GM18508 (cell line): ENCODE measurements at regions not wholly inside any gene's neighbourhood (a gene's known extent, or its start where the extent isn't known, plus 50 kb on each side); places are given as distances from the start of the nearest gene placed in this dataset.
"Not testable (repeated sequence)": the region's sequence is repeated elsewhere in the genome, so short reads cannot be mapped to it uniquely, and the experiment has no call there.

ENCODE experiments used
- ATAC-seq: cut with Tn5 transposase; IDR thresholded peaks from one replicate; pipeline ENCODE4 v1.9.1; 2021; ENCODE audit warnings: moderate number of reproducible peaks; ENCODE audit not compliant: insufficient read depth, unreplicated experiment

DNA sequence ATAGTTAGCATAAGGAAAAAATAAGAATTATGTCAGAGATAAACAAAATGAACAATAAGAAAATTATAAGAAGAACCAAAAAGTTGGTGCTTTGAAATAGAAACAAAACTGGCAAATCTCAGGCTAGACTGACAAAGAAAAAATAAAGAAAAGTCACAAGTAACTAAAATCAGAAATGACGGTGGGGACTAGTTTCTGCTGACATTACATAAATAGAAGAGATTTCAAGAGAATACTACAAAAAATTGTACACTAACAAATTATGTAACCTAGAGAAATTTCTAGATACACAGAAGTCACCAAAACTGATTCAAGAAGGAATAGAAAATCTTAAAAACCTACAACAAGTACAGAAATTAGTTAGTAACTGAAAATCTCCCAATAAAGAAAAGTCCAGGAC is 355.6 kb upstream of the SGCG start:
- no peak for ATAC-seq

DNA sequence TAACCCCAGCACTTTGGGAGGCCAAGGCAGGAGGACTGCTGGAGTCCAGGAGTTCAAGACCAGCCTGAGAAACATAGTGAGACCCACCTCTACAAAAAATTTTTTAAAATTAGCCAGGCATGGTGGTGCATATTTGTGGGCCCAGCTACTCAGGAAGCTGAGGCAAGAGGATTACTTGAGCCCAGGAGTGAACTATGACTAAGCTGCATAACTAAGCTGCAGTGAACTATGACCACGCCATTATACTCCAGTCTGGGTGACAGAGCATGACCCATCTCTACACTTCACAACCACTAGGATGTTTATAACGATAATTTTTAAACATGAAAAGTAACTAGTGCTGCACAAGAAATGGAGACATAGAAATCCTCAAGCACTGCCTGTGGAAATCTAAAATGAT is 352.7 kb upstream of the SGCG start:
- no peak for ATAC-seq

DNA sequence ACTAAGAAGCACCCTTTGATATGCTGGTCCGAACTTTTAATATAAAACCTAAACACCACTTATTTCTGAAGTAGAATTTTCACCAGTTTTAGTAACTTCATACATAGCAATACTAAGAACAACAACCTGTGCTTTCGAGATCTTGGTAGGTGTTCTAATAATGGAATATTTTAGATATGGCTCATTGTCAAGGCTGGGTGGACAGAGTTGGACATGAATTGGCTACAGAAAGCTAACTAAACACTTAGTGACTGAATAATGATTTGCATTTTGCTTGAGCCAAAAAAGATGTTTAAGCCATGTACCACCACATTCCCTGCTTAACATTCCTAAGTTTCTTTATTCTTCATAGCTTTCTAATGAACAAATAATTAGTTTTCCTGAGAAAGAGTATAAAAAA is 344.3 kb upstream of the SGCG start:
- ATAC-seq = no peak

DNA sequence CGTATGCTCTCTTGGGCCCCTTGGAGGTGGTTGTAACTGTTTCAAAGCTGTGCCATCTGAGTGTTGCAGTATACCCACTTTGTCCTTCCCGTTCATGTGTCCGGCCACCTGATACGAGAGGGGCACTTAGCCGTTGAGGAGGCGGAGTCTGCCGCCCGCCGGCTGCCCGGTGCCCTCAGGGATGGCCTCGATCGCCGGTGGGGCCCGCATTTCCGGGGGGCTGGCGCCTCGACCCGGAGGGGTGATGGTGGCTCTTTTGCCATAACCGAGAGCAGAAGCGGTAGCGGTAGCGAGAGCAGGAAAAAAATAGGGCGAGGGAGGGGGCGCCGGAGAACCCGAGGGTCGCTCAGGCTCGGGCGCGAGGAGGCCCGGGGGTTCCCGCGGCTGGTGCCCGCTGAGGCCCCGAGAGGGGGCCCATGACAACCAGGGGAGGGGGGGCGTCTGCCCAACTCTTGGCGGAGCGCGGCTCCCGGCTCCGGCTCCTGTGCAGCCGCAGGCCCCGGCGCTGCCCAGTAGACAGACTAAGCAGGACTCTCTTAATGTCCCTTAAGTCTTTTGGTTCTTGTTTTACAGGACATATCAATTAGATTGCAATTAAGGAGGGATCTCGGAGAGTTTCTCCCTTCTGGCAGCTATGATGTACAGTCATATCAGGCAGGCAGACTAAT is 342.7 kb upstream of the SGCG start:
- ATAC-seq = no peak

DNA sequence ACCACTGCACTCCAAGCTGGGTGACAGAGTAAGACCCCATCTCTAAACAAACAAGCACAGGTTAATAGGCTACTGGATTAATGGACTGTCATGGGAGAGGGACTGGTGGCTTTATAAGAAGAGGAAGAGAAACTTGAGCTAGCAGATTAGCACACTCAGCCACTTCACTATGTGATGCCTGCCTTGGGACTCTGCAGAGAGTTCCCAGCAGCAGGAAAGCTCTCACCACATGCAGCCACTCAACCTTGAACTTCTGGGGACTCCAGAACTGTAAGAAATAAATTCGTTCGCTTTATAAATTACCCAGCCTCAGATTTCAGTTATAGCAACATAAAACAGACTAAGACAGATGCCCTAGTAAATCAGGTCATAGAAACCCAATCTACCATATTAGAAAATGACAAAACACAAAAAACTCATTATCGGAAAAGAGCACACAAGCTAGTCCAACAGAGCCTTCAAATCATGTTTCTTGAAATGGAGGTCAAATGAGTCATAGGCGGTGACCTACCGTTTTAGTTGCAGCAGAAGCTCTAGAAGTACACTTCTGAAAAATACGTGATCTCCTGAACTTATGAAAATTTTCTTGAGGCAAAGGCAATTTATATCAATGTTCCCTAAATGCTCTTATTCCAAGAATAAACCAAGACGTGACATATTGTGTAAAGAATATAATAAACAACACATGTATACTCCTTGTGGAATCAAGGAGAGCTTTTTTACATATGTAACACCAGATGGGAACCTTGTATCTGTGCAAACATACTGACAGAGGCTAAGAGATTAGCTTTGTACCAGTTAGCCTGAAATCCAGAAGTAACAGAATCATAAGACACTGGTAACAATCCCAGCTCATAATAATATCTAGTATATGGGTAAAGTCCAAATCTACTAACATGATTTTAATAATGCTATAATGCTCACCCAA is 340.9 kb upstream of the SGCG start:
- no peak for ATAC-seq

DNA sequence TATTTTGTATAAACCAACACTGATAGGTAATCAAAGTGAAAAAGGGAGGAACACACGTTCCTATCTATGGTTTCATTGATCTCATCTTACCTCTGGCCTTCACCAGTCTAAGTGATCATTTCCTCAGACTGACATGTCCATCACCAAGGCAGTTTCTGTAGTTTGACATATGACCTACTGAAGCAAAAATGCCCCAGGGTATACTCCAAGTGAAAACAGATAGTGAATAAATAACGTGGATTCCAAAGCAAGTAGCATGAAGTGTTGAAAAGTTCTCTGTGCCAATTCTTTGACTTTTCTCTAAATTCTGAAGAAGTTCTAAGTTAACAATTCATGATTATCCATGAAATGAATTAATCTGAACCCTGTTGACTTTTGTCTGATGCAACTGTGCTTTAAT is 334.2 kb upstream of the SGCG start:
- ATAC-seq = no peak

DNA sequence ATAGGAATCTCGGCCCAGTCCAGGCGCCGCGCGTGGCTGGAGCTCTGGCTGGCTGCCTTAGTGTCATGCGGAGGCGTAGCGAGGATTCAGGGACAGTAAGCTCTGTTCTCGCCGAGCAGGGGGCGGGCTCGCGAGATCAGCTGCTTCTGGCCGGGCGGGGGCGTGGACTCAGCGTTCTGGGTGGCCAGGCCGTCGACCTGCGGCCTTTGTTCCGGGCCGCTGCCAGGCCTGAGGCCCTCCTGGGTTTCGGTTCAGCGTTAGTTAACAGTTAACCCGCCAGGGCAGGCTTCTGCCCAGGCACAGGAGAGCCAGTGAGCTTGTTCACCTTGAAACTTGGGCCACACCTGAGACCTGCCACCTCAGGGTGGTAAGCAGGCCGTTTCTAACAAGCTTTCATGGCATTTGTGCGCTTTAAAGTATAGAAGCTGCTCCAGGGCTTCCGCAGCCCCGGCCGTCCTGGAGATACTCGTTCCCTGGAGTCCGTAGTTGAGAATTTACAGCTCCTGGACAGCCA is 332.2 kb upstream of the SGCG start:
- no peak for ATAC-seq

DNA sequence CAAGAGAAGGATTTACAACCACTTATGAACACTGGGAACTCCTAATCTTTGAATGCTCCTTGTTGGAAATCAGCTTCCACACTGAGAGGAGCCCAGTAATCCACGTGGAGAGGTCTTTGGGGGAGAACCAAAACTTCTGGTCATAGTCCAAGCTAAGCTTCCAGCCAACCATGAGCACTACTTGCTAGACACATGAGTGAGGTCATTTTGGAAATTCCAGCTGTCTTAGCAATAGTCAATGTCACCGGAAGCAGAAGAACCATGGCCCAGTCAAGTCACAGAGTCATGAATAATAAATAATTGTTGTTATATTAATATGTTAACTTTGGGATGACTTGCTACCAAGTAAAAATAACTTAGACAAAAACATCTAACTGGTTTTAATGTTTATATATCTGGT is 324.9 kb upstream of the SGCG start:
- no peak for ATAC-seq

DNA sequence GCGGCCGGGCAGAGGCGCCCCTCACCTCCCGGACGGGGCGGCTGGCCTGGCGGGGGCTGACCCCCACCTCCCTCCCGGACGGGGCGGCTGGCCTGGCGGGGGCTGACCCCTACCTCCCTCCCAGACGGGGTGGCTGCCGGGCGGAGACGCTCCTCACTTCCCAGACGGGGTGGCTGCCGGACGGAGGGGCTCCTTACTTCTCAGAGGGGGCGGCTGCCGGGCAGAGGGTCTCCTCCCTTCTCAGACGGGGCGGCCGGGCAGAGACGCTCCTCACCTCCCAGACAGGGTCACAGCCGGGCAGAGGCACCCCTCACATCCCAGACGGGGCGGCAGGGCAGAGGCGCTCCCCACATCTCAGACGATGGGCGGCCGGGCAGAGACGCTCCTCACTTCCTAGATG is 321.8 kb upstream of the SGCG start:
- ATAC-seq = not testable (repeated sequence)

DNA sequence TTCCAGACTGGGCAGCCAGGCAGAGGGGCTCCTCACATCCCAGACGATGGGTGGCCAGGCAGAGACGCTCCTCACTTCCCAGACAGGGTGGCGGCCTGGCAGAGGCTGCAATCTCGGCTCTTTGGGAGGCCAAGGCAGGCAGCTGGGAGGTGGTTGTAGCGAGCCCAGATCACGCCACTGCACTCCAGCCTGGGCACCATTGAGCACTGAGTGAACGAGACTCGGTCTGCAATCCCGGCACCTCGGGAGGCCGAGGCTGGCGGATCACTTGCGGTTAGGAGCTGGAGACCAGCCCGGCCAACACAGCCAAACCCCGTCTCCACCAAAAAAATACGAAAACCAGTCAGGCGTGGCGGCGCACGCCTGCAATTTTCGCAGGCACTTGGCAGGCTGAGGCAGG is 321.4 kb upstream of the SGCG start:
- ATAC-seq = not testable (repeated sequence)

DNA sequence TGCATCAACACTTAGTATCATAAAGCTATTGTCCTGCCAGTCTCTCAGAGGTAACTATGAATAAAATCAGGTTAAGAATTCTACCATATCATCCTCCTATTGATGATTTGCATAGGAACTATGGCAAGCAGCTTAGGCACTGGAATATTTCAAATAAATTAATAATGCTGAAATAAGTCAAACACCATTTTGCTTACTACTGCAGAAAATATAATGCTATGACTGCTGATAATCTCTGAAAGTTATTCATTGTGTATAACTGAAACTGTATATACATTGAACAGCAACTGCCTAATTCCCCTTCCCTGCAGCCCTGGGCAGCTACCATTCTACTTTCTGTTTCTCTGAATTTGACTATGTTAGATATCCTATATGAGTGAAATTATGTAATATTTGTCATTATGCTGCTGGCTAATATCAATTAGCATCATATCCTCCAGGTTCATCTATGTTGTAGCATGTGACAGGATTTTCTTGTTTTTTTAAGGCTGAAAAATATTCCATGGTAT is 318.8 kb upstream of the SGCG start:
- ATAC-seq = no peak

DNA sequence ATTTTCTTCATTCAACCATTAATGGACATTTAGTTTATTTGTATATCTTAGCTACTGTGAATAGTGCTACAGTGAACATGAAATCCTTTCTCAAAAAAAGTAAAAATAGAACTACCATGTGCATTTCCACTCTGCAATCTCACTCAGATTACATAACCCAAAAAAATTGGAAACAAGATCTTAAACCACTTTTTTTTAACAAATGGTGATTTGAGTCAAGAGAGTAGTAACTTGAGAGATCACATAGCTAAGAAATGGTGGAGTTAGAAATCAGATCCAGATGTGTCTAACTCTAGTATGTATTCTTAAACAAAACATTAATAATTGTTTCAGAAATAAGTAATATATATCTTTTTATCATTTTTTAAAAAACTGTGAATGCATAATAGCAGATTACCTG is 318.3 kb upstream of the SGCG start:
- ATAC-seq = no peak

DNA sequence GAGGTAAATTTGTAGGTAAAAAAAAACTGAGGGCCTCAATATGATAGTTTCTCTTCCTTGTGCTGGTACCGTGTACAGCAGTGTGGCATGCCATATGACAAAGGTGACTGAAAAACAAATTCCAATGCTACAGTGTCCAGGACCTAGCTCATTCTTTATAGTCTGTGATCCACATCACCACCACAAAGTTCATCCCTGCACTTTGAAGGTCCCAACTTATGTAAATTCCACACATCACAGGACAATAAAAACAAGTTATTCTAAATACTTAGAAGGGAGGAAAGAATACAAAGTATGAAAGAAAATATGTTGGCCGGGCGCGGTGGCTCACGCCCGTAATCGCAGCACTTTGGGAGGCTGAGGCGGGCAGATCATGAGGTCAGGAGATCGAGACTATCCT is 314.6 kb upstream of the SGCG start:
- ATAC-seq = no peak

DNA sequence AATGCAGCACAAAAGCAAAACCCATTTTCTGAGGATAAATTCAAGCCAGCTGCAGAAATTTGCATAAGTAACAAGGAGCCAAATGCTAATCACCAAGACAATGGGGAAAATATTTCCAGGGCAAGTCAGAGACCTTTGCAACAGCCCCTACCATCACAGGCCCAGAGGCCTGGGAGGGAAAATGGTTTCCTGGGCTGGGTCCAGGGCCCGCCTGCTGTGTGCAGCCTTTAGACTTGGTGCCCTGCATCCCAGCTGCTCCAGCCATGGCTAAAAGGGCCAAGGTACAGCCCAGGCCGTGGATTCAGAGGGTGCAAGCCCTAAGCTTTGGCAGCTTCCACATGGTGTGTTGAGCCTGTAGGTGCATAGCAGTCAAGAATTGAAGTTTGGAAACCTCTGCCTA is 309.5 kb upstream of the SGCG start:
- no peak for ATAC-seq

DNA sequence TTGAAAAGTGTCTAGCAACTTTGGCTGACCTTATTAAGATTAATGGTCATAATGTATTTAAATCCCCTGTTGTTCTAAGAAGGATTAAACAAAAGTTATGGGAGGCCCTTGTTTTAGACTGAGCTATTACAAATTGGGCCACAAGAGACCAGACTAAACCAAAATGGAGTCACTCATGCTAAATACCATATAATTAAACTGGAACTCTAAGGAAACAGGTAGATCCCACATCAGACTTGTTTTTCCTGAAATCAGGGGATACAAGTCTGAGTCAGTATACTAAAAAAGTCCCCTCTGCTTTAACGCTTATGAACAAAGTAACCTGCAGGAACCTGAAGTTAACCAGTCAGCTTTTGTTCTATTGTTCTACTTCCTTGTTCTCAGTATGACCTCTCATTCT is 305.9 kb upstream of the SGCG start:
- no peak for ATAC-seq

DNA sequence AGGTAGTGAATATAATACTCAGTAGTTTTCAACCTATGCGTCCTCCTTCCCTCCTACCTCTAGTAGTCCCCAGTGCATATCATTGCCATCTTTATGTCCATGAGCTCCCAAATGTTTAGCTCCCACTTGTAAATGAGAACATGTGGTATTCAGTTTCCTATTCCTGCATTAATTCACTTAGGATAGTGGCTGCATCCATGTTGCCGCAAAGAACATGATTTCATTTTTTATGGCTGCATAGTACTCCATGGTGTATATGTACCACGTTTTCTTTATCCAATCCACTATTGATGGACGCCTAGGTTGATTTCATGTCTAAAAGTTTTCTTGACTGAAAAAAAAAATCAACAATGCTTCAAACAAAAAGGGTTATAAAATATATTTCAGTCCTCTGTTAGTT is 303.4 kb upstream of the SGCG start:
- ATAC-seq = no peak

DNA sequence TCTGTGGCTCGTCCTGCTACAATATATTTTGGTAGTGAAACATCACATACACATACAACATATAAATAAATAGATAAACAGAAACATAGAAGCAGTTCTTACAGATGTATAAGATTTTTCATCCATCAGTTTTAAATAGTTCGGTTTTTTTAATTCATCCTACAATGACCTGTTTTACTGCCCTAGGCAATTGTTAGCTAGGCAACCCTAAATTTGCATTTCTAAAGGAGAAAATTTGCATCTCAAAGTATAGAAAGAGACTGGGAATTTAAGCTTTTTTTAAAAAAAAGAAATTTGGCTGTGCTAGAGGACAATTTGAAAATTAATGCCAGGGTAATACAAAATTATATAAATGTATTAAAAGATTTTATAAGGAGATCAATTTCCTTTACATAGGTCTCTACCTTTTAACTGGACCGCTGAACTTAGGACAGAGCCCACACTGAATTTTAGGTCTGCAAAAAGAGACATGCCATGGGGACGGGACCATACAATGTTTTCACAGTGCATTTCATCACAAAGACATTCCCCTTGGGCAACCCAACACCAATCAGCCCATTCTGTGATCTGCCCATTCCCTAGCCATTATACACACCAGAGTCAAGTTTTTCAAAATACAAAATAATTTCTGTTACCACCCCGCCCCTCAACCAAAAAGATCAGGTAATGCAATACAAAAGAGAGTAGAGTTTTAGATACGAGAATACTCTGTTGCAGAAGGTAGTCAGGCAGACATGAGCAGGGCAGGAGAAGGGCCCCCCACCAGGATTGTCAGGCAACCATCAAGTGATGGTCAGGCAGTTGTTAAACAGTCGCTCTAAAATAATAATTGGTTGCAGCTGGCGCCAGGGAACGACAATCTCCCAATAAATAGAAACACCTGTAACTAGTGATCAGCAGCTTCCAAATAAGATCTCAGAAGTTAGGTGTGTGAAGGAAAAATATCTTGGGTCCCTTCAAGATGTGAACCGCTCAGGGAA is 299.7 kb upstream of the SGCG start:
- no peak for ATAC-seq

DNA sequence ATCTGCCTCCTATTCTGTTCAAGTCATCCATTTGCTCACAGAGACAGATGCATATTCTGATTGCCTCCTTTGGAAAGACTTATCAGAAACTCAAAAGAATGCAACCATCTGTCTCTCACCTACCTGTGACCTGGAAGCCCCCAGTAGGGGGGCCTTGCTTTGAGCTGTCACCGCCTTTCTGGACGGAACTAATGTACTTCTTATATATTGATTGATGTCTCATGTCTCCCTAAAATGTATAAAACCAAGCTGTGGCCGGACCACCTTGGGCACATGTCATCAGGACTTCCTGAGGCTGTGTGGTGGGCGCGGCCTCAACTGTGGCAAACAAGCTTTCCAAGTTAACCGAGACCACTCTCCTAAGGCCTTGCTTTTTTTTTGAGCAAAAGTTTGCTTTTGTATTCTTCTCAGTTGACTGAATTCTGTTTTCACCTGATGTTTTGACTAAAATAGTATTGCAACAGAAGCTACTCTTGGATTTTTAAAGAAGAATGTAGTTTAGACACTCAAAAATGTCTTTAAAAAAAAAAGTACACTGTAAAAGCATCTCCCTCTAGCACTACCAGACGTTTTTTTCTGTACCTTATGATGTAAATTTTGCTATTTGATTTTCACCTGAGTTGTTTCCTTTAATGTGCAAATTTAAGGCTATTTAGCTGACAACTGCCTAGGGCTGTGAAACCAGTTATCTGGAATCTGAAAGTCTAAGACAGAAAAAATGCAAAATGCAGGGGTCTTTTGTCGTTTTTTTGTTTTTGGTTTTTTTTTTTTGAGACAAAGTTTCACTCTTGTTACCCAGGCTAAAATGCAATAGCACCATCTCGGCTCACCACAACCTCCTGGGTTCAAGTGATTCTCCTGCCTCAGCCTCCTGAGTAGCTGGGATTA is 298.8 kb upstream of the SGCG start:
- ATAC-seq = not testable (repeated sequence)

DNA sequence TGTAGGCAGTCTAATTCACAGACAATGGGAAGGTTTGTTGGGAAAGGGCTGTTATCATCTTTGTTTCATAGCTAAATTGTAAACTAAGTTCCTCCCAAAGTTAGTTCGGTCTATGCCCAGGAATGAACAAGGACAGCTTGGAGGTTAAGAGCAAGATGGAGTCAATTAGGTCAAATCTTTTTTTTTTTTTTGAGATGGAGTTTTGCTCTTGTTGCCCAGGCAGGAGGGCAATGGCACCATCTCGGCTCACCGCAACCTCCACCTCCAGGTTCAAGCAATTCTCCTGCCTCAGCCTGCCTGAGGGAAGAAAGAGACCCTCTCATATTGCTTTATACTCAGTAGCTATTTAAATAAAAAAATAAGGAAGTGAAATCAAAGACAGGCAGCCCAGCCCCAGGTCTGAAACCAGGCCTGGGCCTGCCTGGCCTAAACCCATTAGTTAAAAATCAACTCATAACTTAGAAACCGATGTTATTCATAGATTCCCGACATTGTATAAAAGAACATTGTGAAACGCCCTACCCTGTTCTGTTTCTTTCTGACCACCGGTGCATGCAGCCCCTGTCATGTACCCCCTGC is 297.4 kb upstream of the SGCG start:
- peak; percentile 56 for ATAC-seq
